ENCODE measurements at regions not wholly inside any gene's neighbourhood (a gene's known extent, or its start where the extent isn't known, plus 50 kb on each side); places are given as distances from the start of the nearest gene placed in this dataset.

GRCh38 chr9:90508940-90509339, 133.7 kb downstream of the DIRAS2 start (continued):
- TF ChIP-seq POU5F1 (IDR thresholded peaks at IDR 0.05; ENCODE audit: low read depth, low read length): no peak

- Histone ChIP-seq H3K56ac (replicated peaks; ENCODE audit: insufficient read length, low read depth, low read length) (no peak overlapping the region), H3K27ac (ENCODE audit: low read depth, low read length) (no peak overlapping the region), H4K8ac (ENCODE audit: extremely low read depth, insufficient read depth, low read length) (no peak overlapping the region), H2AK5ac (ENCODE audit: low read depth, low read length) (no peak overlapping the region), H4K20me1 (replicated peaks in 1 of 2; ENCODE audit: control insufficient read depth in 1 of 2, insufficient read depth in 2 of 2, low read length in 2 of 2) (no peaks in the 10 kb centered on the region), H2BK120ac (replicated peaks; ENCODE audit: low read depth, low read length) (no peak overlapping the region), H3K36me3 (ENCODE audit: control insufficient read depth in 2 of 4, insufficient read depth in 4 of 4, low read length in 3 of 4) (no peaks in the 10 kb centered on the region), H3K9ac (replicated peaks in 1 of 4; ENCODE audit: extremely low read depth in 1 of 4, low read depth in 3 of 4, low read length in 3 of 4) (no peak overlapping the region), H2BK12ac (ENCODE audit: low read depth, low read length) (no peak overlapping the region), H3K14ac (ENCODE audit: insufficient read length) (no peak overlapping the region), H3K18ac (ENCODE audit: extremely low read depth, low read length) (no peak overlapping the region), H3K23ac (ENCODE audit: insufficient read length) (no peak overlapping the region), H2BK5ac (ENCODE audit: low read depth, low read length) (no peak overlapping the region), H3K4ac (replicated peaks; ENCODE audit: insufficient read length, low read depth, low read length) (no peak overlapping the region), H3K4me3 (ENCODE audit: extremely low read depth in 1 of 4, insufficient read depth in 2 of 4, low read depth in 3 of 4, low read length in 4 of 4) (no peak overlapping the region), H4K91ac (replicated peaks; ENCODE audit: insufficient read length, low read length) (no peak overlapping the region), H2BK20ac (ENCODE audit: low read length) (no peak overlapping the region), H3K79me1 (ENCODE audit: low read depth, low read length) (no peaks in the 10 kb centered on the region), H2BK15ac (ENCODE audit: low read length) (no peak overlapping the region), H3K9me3 (ENCODE audit: insufficient read depth in 2 of 2, low read depth in 1 of 2, low read length in 1 of 2) (no peaks in the 10 kb centered on the region), H2AFZ (ENCODE audit: low read length) (no peak overlapping the region), H3K79me2 (ENCODE audit: control insufficient read depth in 1 of 2, insufficient read depth in 2 of 2, low read length in 2 of 2) (no peaks in the 10 kb centered on the region), H3K27me3 (replicated peaks in 1 of 4; ENCODE audit: control insufficient read depth in 3 of 4, extremely low read depth in 1 of 4, insufficient read depth in 3 of 4, low read length in 3 of 4) (no peaks in the 10 kb centered on the region), H3K4me2 (ENCODE audit: insufficient read depth in 1 of 2, low read depth in 2 of 2, low read length in 2 of 2) (no peak overlapping the region), H4K5ac (ENCODE audit: insufficient read length, low read depth, low read length) (no peak overlapping the region), H3K23me2 (ENCODE audit: low read depth, low read length) (no peaks in the 10 kb centered on the region), H3K4me1 (replicated peaks in 1 of 4; ENCODE audit: control insufficient read depth in 3 of 4, insufficient read depth in 4 of 4, low read length in 3 of 4) (peaks cover 0 to 2% (median 0%) of the 10 kb centered on the region in 4 experiments; a peak in 1 of 7 replicates)
- FAIRE-seq: no peak
- no peak for DNase-seq (ENCODE audit: low read depth in 1 of 2, low spot score in 2 of 2)
- 91% methylated on average over 6 of the region's 6 CpGs; no CpG with 5 or more reads in 1 of the 2 experiments for WGBS, 2 experiments (ENCODE audit: extremely low coverage in 1 of 2, insufficient coverage in 1 of 2, insufficient read length in 1 of 2, insufficient replicate concordance in 2 of 2, low coverage in 1 of 2, low lambda C conversion rate in 2 of 2, missing lambda C conversion rate in 1 of 2)
- POLR2A ChIA-PET (ENCODE audit: partially characterized antibody): no interaction called here
- CTCF ChIA-PET (ENCODE audit: partially characterized antibody): interaction anchor here (0.7 kb wide), 1 partner anchor 1702 kb away, joined by 3 read pairs; no protein-coding TSS in a partner anchor
- no peak for TF ChIP-seq SP1 (IDR thresholded peaks at IDR 0.05; ENCODE audit: low read depth, low read length)
Measured at GRCh38 chr9:90511711-90512110, 130.9 kb downstream of the DIRAS2 start.

All from H1 (cell line).